ENCODE measurements at regions not wholly inside any gene's neighbourhood (a gene's known extent, or its start where the extent isn't known, plus 50 kb on each side); places are given as distances from the start of the nearest gene placed in this dataset.

GRCh38 chr3:44072601-44073540 is 168.8 kb upstream of the TOPAZ1 start:
- in situ Hi-C loops (cut with HindIII; ENCODE audit: low pct_unique_long_range_greater_than_20kb, low sequenced_read_pairs) = no loop called here
- no peak for DNase-seq (ENCODE audit: low read depth)

- in situ Hi-C loops (cut with HindIII; ENCODE audit: low pct_unique_long_range_greater_than_20kb, low sequenced_read_pairs) = no loop called here
- no peak for DNase-seq (ENCODE audit: low read depth)
Observed at GRCh38 chr3:44074181-44074580, 167.5 kb upstream of the TOPAZ1 start.

GRCh38 chr3:44076221-44076829 is 165.4 kb upstream of the TOPAZ1 start:
- no peak for DNase-seq (ENCODE audit: low read depth)
- in situ Hi-C loops (cut with HindIII; ENCODE audit: low pct_unique_long_range_greater_than_20kb, low sequenced_read_pairs) = no loop called here

GRCh38 chr3:44077267-44077666 is 164.4 kb upstream of the TOPAZ1 start:
- in situ Hi-C loops (cut with HindIII; ENCODE audit: low pct_unique_long_range_greater_than_20kb, low sequenced_read_pairs) = no loop called here
- DNase-seq (ENCODE audit: low read depth) = no peak

- in situ Hi-C loops (cut with HindIII; ENCODE audit: low pct_unique_long_range_greater_than_20kb, low sequenced_read_pairs) = no loop called here
- DNase-seq (ENCODE audit: low read depth) = no peak
Observed at GRCh38 chr3:44078863-44079262, 162.8 kb upstream of the TOPAZ1 start.

- in situ Hi-C loops (cut with HindIII; ENCODE audit: low pct_unique_long_range_greater_than_20kb, low sequenced_read_pairs) = no loop called here
- no peak for DNase-seq (ENCODE audit: low read depth)
Observed at GRCh38 chr3:44079916-44080315, 161.8 kb upstream of the TOPAZ1 start.

- DNase-seq (ENCODE audit: low read depth) = no peak
Observed at GRCh38 chr3:44080474-44081072, 161.1 kb upstream of the TOPAZ1 start.

GRCh38 chr3:44090036-44090435 is 151.7 kb upstream of the TOPAZ1 start:
- in situ Hi-C loops (cut with HindIII; ENCODE audit: low pct_unique_long_range_greater_than_20kb, low sequenced_read_pairs) = no loop called here

More at GRCh38 chr3:44080474-44081072, 161.1 kb upstream of the TOPAZ1 start:
- in situ Hi-C loops (cut with HindIII; ENCODE audit: low pct_unique_long_range_greater_than_20kb, low sequenced_read_pairs) = no loop called here

GRCh38 chr3:44092497-44092896 is 149.2 kb upstream of the TOPAZ1 start:
- no peak for DNase-seq (ENCODE audit: low read depth)
- in situ Hi-C loops (cut with HindIII; ENCODE audit: low pct_unique_long_range_greater_than_20kb, low sequenced_read_pairs) = no loop called here

More at GRCh38 chr3:44090036-44090435, 151.7 kb upstream of the TOPAZ1 start:
- no peak for DNase-seq (ENCODE audit: low read depth)

- in situ Hi-C loops (cut with HindIII; ENCODE audit: low pct_unique_long_range_greater_than_20kb, low sequenced_read_pairs) = no loop called here
- DNase-seq (ENCODE audit: low read depth) = no peak
Observed at GRCh38 chr3:44093531-44093930, 148.2 kb upstream of the TOPAZ1 start.

- no peak for DNase-seq (ENCODE audit: low read depth)
- in situ Hi-C loops (cut with HindIII; ENCODE audit: low pct_unique_long_range_greater_than_20kb, low sequenced_read_pairs) = no loop called here
Observed at GRCh38 chr3:44098656-44099415, 142.8 kb upstream of the TOPAZ1 start.

- in situ Hi-C loops (cut with HindIII; ENCODE audit: low pct_unique_long_range_greater_than_20kb, low sequenced_read_pairs) = no loop called here
- DNase-seq (ENCODE audit: low read depth) = no peak
Observed at GRCh38 chr3:44099566-44100297, 142.0 kb upstream of the TOPAZ1 start.

GRCh38 chr3:44100298-44100695 is 141.4 kb upstream of the TOPAZ1 start:
- no peak for DNase-seq (ENCODE audit: low read depth)
- in situ Hi-C loops (cut with HindIII; ENCODE audit: low pct_unique_long_range_greater_than_20kb, low sequenced_read_pairs) = no loop called here

GRCh38 chr3:44104043-44104442 is 137.6 kb upstream of the TOPAZ1 start:
- DNase-seq (ENCODE audit: low read depth) = no peak
- in situ Hi-C loops (cut with HindIII; ENCODE audit: low pct_unique_long_range_greater_than_20kb, low sequenced_read_pairs) = no loop called here

- in situ Hi-C loops (cut with HindIII; ENCODE audit: low pct_unique_long_range_greater_than_20kb, low sequenced_read_pairs) = no loop called here
- peak; percentile 58 for DNase-seq (ENCODE audit: low read depth)
Observed at GRCh38 chr3:44104668-44105321, 136.9 kb upstream of the TOPAZ1 start.

GRCh38 chr3:44105571-44105970 is 136.1 kb upstream of the TOPAZ1 start:
- in situ Hi-C loops (cut with HindIII; ENCODE audit: low pct_unique_long_range_greater_than_20kb, low sequenced_read_pairs) = no loop called here
- no peak for DNase-seq (ENCODE audit: low read depth)

- in situ Hi-C loops (cut with HindIII; ENCODE audit: low pct_unique_long_range_greater_than_20kb, low sequenced_read_pairs) = no loop called here
- no peak for DNase-seq (ENCODE audit: low read depth)
Observed at GRCh38 chr3:44106756-44107155, 134.9 kb upstream of the TOPAZ1 start.
